ENCODE measurements at regions not wholly inside any gene's neighbourhood (a gene's known extent, or its start where the extent isn't known, plus 50 kb on each side); places are given as distances from the start of the nearest gene placed in this dataset.
"Not testable (repeated sequence)": the region's sequence is repeated elsewhere in the genome, so short reads cannot be mapped to it uniquely, and the experiment has no call there.

DNA sequence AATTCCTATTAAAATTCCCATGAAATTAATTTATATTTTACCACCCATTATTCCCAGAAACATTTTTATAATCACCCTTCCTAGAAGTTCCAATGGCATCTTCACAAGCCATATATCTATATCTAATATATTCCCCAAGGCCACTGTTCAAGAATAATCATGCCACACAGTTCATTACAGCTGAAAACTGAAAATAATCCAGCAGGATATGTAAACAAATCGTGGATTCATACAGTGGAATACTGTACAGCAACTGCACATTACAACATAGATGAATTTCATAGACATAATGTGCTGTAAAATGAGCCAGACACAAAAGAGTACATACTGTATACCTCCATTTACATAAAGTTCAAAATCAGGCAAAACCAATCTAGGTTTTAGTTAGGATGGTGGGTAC, 63.9 kb upstream of the SERPINE2 start:
- Histone ChIP-seq H3K9ac (ENCODE audit: low read depth in 2 of 2, low read length in 2 of 2) (no peak overlapping the region), H3K4me1 (no peaks in the 10 kb centered on the region)
- intact Hi-C loops (cut with DNase I), result no loop called here

GRCh38 chr2:224101820-224102630, 62.9 kb upstream of the SERPINE2 start:
- Histone ChIP-seq H3K27ac (no peak overlapping the region), H3K27me3 (no peaks in the 10 kb centered on the region)
- DNase-seq, result no peak

More for the DNA sequence above, 63.9 kb upstream of the SERPINE2 start:
- DNase-seq, result no peak
- H3K27me3 ChIP-seq, result no peaks in the 10 kb centered on the region
- no peaks in the 10 kb centered on the region for H3K9me3 ChIP-seq
- no peak overlapping the region for H3K27ac ChIP-seq
- TF ChIP-seq, protein P1, sequence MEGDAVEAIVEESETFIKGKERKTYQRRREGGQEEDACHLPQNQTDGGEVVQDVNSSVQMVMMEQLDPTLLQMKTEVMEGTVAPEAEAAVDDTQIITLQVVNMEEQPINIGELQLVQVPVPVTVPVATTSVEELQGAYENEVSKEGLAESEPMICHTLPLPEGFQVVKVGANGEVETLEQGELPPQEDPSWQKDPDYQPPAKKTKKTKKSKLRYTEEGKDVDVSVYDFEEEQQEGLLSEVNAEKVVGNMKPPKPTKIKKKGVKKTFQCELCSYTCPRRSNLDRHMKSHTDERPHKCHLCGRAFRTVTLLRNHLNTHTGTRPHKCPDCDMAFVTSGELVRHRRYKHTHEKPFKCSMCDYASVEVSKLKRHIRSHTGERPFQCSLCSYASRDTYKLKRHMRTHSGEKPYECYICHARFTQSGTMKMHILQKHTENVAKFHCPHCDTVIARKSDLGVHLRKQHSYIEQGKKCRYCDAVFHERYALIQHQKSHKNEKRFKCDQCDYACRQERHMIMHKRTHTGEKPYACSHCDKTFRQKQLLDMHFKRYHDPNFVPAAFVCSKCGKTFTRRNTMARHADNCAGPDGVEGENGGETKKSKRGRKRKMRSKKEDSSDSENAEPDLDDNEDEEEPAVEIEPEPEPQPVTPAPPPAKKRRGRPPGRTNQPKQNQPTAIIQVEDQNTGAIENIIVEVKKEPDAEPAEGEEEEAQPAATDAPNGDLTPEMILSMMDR (IDR thresholded peaks at IDR 0.05), result no peak
- no peaks in the 10 kb centered on the region for H3K36me3 ChIP-seq
- H3K4me3 ChIP-seq, result no peak overlapping the region

DNA sequence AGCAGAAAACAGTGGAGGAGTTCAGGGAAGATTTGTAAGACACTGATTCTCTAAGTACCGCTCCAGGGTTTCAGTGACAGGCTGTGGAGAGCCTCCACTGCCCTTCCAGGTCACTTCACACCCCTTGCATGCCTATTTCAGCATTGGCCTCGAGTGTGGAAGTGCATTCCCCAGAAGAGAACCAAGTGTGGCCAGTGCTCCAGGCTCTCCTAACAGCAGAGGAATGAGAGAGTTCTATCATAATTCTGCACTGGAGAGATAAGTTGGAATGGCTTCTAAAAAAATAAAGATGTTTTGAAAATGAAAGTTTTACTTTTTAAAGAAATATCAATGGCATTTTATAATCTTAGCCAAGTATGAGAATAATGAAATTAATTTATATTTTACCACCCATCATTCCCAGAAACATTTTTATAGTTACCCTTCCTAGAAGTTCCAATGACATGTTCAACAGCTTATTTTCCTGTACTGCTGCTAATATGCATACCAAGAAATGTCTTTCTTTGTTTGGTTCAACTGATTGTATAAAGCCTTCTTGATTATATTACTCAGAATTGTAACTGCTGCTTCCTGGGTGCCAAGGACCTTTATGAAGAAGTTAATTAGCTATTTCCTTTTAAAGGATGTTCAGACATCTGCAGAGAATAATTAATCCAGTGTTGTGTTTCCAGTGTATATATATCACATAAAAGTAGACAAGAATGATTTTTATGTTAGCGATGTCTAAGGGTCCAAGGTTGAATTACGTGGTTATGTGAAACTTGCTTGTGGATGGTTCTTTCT, 61.0 kb upstream of the SERPINE2 start:
- Histone ChIP-seq H3K36me3 (no peaks in the 10 kb centered on the region), H3K4me3 (no peak overlapping the region), H3K4me1 (no peaks in the 10 kb centered on the region), H3K9me3 (no peaks in the 10 kb centered on the region), H3K27me3 (no peaks in the 10 kb centered on the region), H3K9ac (ENCODE audit: low read depth in 2 of 2, low read length in 2 of 2) (no peak overlapping the region), H3K27ac (no peak overlapping the region)
- intact Hi-C loops (cut with DNase I), result no loop called here
- no peak for DNase-seq
- TF ChIP-seq, protein P1 (IDR thresholded peaks at IDR 0.05), result no peak

More at GRCh38 chr2:224101820-224102630, 62.9 kb upstream of the SERPINE2 start:
- intact Hi-C loops (cut with DNase I), result no loop called here
- H3K4me1 ChIP-seq, result no peaks in the 10 kb centered on the region
- no peaks in the 10 kb centered on the region for H3K9me3 ChIP-seq
- H3K9ac ChIP-seq (ENCODE audit: low read depth in 2 of 2, low read length in 2 of 2), result no peak overlapping the region
- TF ChIP-seq, protein P1 (IDR thresholded peaks at IDR 0.05), result no peak
- H3K4me3 ChIP-seq, result no peak overlapping the region
- H3K36me3 ChIP-seq, result no peaks in the 10 kb centered on the region

GRCh38 chr2:224098481-224099230, 59.6 kb upstream of the SERPINE2 start:
- Histone ChIP-seq H3K4me1 (no peaks in the 10 kb centered on the region), H3K4me3 (no peak overlapping the region), H3K27ac (no peak overlapping the region), H3K9me3 (no peaks in the 10 kb centered on the region), H3K36me3 (no peaks in the 10 kb centered on the region), H3K9ac (ENCODE audit: low read depth in 2 of 2, low read length in 2 of 2) (no peak overlapping the region), H3K27me3 (no peaks in the 10 kb centered on the region)
- no peak for DNase-seq
- TF ChIP-seq, protein P1 (IDR thresholded peaks at IDR 0.05), result no peak
- intact Hi-C loops (cut with DNase I), result no loop called here

DNA sequence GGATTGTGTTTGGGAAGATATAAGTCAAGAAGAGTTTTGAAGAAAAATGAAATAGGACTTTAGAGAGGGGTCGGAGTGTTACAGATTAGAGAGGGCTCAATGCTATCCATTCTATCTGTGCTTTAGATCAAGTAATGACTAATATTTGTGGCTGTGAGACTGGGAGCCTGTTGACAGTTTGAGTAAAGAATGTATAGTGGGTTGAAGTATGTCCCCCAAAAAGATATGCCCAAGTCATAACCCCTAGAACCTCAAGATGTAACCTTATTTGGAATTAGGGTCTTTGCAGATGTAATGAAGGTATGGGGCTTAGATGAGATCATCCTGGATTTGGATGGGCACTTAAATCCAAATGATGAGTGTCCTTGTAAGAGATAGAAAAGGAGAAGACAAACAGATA, 55.3 kb upstream of the SERPINE2 start:
- TF ChIP-seq, protein P1 (IDR thresholded peaks at IDR 0.05), result no peak
- Histone ChIP-seq H3K9ac (ENCODE audit: low read depth in 2 of 2, low read length in 2 of 2) (no peak overlapping the region), H3K4me3 (no peak overlapping the region), H3K4me1 (no peaks in the 10 kb centered on the region), H3K27me3 (no peaks in the 10 kb centered on the region), H3K36me3 (no peaks in the 10 kb centered on the region), H3K27ac (no peak overlapping the region), H3K9me3 (no peaks in the 10 kb centered on the region)
- DNase-seq, result no peak
- intact Hi-C loops (cut with DNase I), result no loop called here

DNA sequence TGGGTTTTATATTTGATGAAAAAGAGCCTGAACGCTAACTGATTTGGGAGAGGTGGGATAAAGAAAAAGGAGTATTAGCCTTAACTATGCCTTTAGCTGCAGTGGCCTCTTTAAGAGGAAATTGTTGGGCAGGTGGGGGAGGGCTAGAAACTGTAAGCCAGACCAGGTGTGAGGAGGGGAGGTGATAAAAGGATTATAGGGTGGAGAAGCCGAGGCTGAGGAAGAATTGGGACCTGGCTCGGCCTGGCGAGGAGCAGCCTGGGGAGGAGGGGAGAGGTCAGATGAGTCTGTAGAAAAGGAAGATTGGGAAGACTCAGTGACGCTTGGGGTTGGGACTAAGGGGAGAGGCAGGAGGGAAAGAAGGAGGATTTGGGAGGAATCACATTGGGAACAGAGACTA, 52.6 kb upstream of the SERPINE2 start:
- intact Hi-C loops (cut with DNase I); H3K4me3 ChIP-seq; H3K9ac ChIP-seq (ENCODE audit: low read depth in 2 of 2, low read length in 2 of 2); H3K4me1 ChIP-seq; DNase-seq; H3K27me3 ChIP-seq; H3K27ac ChIP-seq; H3K36me3 ChIP-seq; H3K9me3 ChIP-seq: not testable (repeated sequence)

DNA sequence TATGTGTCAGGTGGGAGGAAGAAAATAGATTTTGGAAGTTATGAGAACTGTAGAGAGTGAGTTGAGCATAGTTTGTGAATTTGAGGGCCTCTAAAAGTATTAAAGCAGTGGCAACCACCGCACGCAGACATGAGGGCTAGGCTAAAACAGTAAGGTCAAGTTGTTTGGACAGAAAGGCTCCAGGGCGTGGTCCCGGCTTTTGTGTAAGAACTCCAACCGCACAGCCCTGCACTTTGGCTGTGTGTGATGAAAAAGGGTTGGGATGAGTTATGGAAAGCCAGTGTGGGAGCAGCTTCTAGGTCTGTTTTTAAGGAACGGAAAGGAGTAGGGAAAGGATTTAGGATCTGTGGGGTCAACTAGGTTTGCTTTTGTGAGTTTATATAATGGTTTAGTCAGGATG, 50.5 kb upstream of the SERPINE2 start:
- H3K4me1 ChIP-seq; H3K36me3 ChIP-seq; H3K9me3 ChIP-seq; H3K4me3 ChIP-seq; H3K27me3 ChIP-seq; H3K27ac ChIP-seq; H3K9ac ChIP-seq (ENCODE audit: low read depth in 2 of 2, low read length in 2 of 2); DNase-seq: not testable (repeated sequence)
- intact Hi-C loops (cut with DNase I), result loop anchor here (10.0 kb wide), 1 partner anchor 55 kb away; no protein-coding TSS in a partner anchor
